ENCODE measurements at regions not wholly inside any gene's neighbourhood (a gene's known extent, or its start where the extent isn't known, plus 50 kb on each side); places are given as distances from the start of the nearest gene placed in this dataset.

- no peak for DNase-seq
- no peaks in the 10 kb centered on the region for H3K27me3 ChIP-seq (replicated peaks)
- H3K4me3 ChIP-seq (ENCODE audit: low read depth, low read length) = no peak overlapping the region
- no peak for TF ChIP-seq CTCF (IDR thresholded peaks at IDR 0.05; ENCODE audit: low read depth, low read length, missing control alignments)
- in situ Hi-C loops (cut with HindIII; ENCODE audit: low pct_ligation_motif_present, low sequenced_read_pairs) = no loop called here
- no peak overlapping the region for H3K27ac ChIP-seq
- H3K36me3 ChIP-seq (replicated peaks) = no peaks in the 10 kb centered on the region
Observed at GRCh38 chr18:65425366-65425765, 325.4 kb upstream of the CDH7 start.

GRCh38 chr18:65423776-65424175, 327.0 kb upstream of the CDH7 start:
- Histone ChIP-seq H3K27me3 (replicated peaks) (no peaks in the 10 kb centered on the region), H3K36me3 (replicated peaks) (no peaks in the 10 kb centered on the region), H3K27ac (no peak overlapping the region), H3K4me3 (ENCODE audit: low read depth, low read length) (no peak overlapping the region)
- no peak for DNase-seq
- in situ Hi-C loops (cut with HindIII; ENCODE audit: low pct_ligation_motif_present, low sequenced_read_pairs) = no loop called here
- TF ChIP-seq CTCF (IDR thresholded peaks at IDR 0.05; ENCODE audit: low read depth, low read length, missing control alignments) = no peak

GRCh38 chr18:65422544-65423136, 328.2 kb upstream of the CDH7 start:
- no peak for TF ChIP-seq CTCF (IDR thresholded peaks at IDR 0.05; ENCODE audit: low read depth, low read length, missing control alignments)
- no peak overlapping the region for H3K4me3 ChIP-seq (ENCODE audit: low read depth, low read length)
- DNase-seq = no peak
- H3K27me3 ChIP-seq (replicated peaks) = no peaks in the 10 kb centered on the region
- in situ Hi-C loops (cut with HindIII; ENCODE audit: low pct_ligation_motif_present, low sequenced_read_pairs) = no loop called here
- H3K36me3 ChIP-seq (replicated peaks) = no peaks in the 10 kb centered on the region
- H3K27ac ChIP-seq = no peak overlapping the region

- H3K27me3 ChIP-seq (replicated peaks) = no peaks in the 10 kb centered on the region
- DNase-seq = no peak
- H3K27ac ChIP-seq = no peak overlapping the region
- TF ChIP-seq CTCF (IDR thresholded peaks at IDR 0.05; ENCODE audit: low read depth, low read length, missing control alignments) = no peak
- in situ Hi-C loops (cut with HindIII; ENCODE audit: low pct_ligation_motif_present, low sequenced_read_pairs) = no loop called here
- no peak overlapping the region for H3K4me3 ChIP-seq (ENCODE audit: low read depth, low read length)
- H3K36me3 ChIP-seq (replicated peaks) = no peaks in the 10 kb centered on the region
Observed at GRCh38 chr18:65415098-65415497, 335.7 kb upstream of the CDH7 start.

GRCh38 chr18:65414501-65414900, 336.3 kb upstream of the CDH7 start:
- H3K27ac ChIP-seq = no peak overlapping the region

More at GRCh38 chr18:65414501-65414900, 336.3 kb upstream of the CDH7 start:
- in situ Hi-C loops (cut with HindIII; ENCODE audit: low pct_ligation_motif_present, low sequenced_read_pairs) = no loop called here
- Histone ChIP-seq H3K36me3 (replicated peaks) (no peaks in the 10 kb centered on the region), H3K27me3 (replicated peaks) (no peaks in the 10 kb centered on the region), H3K4me3 (ENCODE audit: low read depth, low read length) (no peak overlapping the region)
- no peak for DNase-seq
- TF ChIP-seq CTCF (IDR thresholded peaks at IDR 0.05; ENCODE audit: low read depth, low read length, missing control alignments) = no peak

Data from brain microvascular endothelial cell (primary cell).